ENCODE measurements at regions not wholly inside any gene's neighbourhood (a gene's known extent, or its start where the extent isn't known, plus 50 kb on each side); places are given as distances from the start of the nearest gene placed in this dataset.
"Not testable (repeated sequence)": the region's sequence is repeated elsewhere in the genome, so short reads cannot be mapped to it uniquely, and the experiment has no call there.

DNA sequence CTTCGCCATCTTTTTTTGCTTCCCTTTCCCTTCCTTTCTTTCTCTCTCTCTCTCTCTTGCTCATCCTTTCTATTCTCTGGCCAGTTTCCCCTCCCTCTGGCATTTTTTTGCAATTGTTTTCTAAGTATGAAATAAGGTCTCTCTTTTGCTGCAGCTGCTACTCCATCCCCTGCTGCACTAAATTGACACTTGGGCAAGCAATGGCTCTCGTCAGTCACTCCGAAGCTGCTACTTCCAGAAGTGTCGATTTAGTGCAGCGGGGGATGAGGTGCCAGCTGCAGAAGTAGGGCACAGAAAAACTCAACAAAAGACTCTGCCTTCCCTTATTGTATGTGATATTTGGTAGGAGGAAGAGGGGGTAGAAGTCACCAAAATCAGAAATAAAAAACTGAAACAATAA lies 642.3 kb downstream of the RWDD3 start:
- Histone ChIP-seq H3K79me2 (ENCODE audit: low read length) (no peaks in the 10 kb centered on the region), H3K9me3 (ENCODE audit: low read length) (peaks cover 8% of the 10 kb centered on the region; the same call in 1 of the 2 replicates), H3K27ac (ENCODE audit: low read length) (no peak overlapping the region), H3K9ac (ENCODE audit: low read length) (no peak overlapping the region), H3K4me2 (ENCODE audit: low read depth, low read length, poor library complexity, severe bottlenecking) (no peak overlapping the region), H3K4me1 (ENCODE audit: low read length) (no peaks in the 10 kb centered on the region), H3K9me2 (replicated peaks; ENCODE audit: insufficient read depth, low read length) (no peaks in the 10 kb centered on the region; the same call in 1 of the 2 replicates), H2AFZ (ENCODE audit: low read length) (no peak overlapping the region), H3K4me3 (ENCODE audit: low read length) (no peak overlapping the region), H3K36me3 (ENCODE audit: insufficient read depth, low read length) (no peaks in the 10 kb centered on the region), H4K20me1 (ENCODE audit: insufficient read depth, low read depth, low read length) (no peaks in the 10 kb centered on the region), H3K27me3 (ENCODE audit: low read length) (no peaks in the 10 kb centered on the region)
- DNase-seq = no peak

- Histone ChIP-seq H3K79me2 (ENCODE audit: low read length) (no peaks in the 10 kb centered on the region), H3K36me3 (ENCODE audit: insufficient read depth, low read length) (no peaks in the 10 kb centered on the region), H4K20me1 (ENCODE audit: insufficient read depth, low read depth, low read length) (no peaks in the 10 kb centered on the region), H3K4me2 (ENCODE audit: low read depth, low read length, poor library complexity, severe bottlenecking) (no peak overlapping the region), H3K4me3 (ENCODE audit: low read length) (no peak overlapping the region), H3K9ac (ENCODE audit: low read length) (no peak overlapping the region), H3K27ac (ENCODE audit: low read length) (no peak overlapping the region), H3K9me3 (ENCODE audit: low read length) (0 out of 2 replicates have a peak, but pooled peaks cover 4% of the 10 kb centered on the region), H2AFZ (ENCODE audit: low read length) (no peak overlapping the region), H3K27me3 (ENCODE audit: low read length) (no peaks in the 10 kb centered on the region), H3K9me2 (replicated peaks; ENCODE audit: insufficient read depth, low read length) (no peaks in the 10 kb centered on the region; the same call in 1 of the 2 replicates), H3K4me1 (ENCODE audit: low read length) (no peaks in the 10 kb centered on the region)
- DNase-seq = no peak
Measured at GRCh38 chr1:95879498-95880050, 645.6 kb downstream of the RWDD3 start.

- Histone ChIP-seq H3K9ac (ENCODE audit: low read length) (no peak overlapping the region), H3K9me3 (ENCODE audit: low read length) (peaks cover 7% of the 10 kb centered on the region; the same call in 1 of the 2 replicates), H2AFZ (ENCODE audit: low read length) (no peak overlapping the region), H3K4me3 (ENCODE audit: low read length) (no peak overlapping the region), H3K79me2 (ENCODE audit: low read length) (no peaks in the 10 kb centered on the region), H3K36me3 (ENCODE audit: insufficient read depth, low read length) (no peaks in the 10 kb centered on the region), H3K4me1 (ENCODE audit: low read length) (no peaks in the 10 kb centered on the region), H4K20me1 (ENCODE audit: insufficient read depth, low read depth, low read length) (no peaks in the 10 kb centered on the region), H3K4me2 (ENCODE audit: low read depth, low read length, poor library complexity, severe bottlenecking) (no peak overlapping the region), H3K27me3 (ENCODE audit: low read length) (no peaks in the 10 kb centered on the region), H3K27ac (ENCODE audit: low read length) (no peak overlapping the region), H3K9me2 (replicated peaks; ENCODE audit: insufficient read depth, low read length) (no peaks in the 10 kb centered on the region)
- no peak for DNase-seq
Measured at GRCh38 chr1:95888941-95889390, 655.0 kb downstream of the RWDD3 start.

- H4K20me1 ChIP-seq (ENCODE audit: insufficient read depth, low read depth, low read length) = no peaks in the 10 kb centered on the region
- H2AFZ ChIP-seq (ENCODE audit: low read length) = no peak overlapping the region
- H3K4me2 ChIP-seq (ENCODE audit: low read depth, low read length, poor library complexity, severe bottlenecking) = no peak overlapping the region
- no peaks in the 10 kb centered on the region for H3K27me3 ChIP-seq (ENCODE audit: low read length)
- H3K36me3 ChIP-seq (ENCODE audit: insufficient read depth, low read length) = no peaks in the 10 kb centered on the region
- peaks cover 7% of the 10 kb centered on the region; the same call in 1 of the 2 replicates for H3K9me3 ChIP-seq (ENCODE audit: low read length)
- H3K27ac ChIP-seq (ENCODE audit: low read length) = no peak overlapping the region
- DNase-seq = no peak
- no peak overlapping the region for H3K9ac ChIP-seq (ENCODE audit: low read length)
- no peak overlapping the region for H3K4me3 ChIP-seq (ENCODE audit: low read length)
- no peaks in the 10 kb centered on the region; the same call in 1 of the 2 replicates for H3K9me2 ChIP-seq (replicated peaks; ENCODE audit: insufficient read depth, low read length)
- H3K79me2 ChIP-seq (ENCODE audit: low read length) = no peaks in the 10 kb centered on the region
- H3K4me1 ChIP-seq (ENCODE audit: low read length) = no peaks in the 10 kb centered on the region
Measured at GRCh38 chr1:95889400-95889799, 655.4 kb downstream of the RWDD3 start.

- no peak overlapping the region for H3K27ac ChIP-seq (ENCODE audit: low read length)
- H3K4me2 ChIP-seq (ENCODE audit: low read depth, low read length, poor library complexity, severe bottlenecking) = no peak overlapping the region
- H3K9me3 ChIP-seq (ENCODE audit: low read length) = peaks cover 4% of the 10 kb centered on the region
- no peak overlapping the region for H3K9ac ChIP-seq (ENCODE audit: low read length)
- DNase-seq = no peak
- H3K9me2 ChIP-seq (replicated peaks; ENCODE audit: insufficient read depth, low read length) = no peaks in the 10 kb centered on the region; the same call in 1 of the 2 replicates
- H3K36me3 ChIP-seq (ENCODE audit: insufficient read depth, low read length) = no peaks in the 10 kb centered on the region
- no peaks in the 10 kb centered on the region for H3K4me1 ChIP-seq (ENCODE audit: low read length)
- no peak overlapping the region for H2AFZ ChIP-seq (ENCODE audit: low read length)
- H4K20me1 ChIP-seq (ENCODE audit: insufficient read depth, low read depth, low read length) = no peaks in the 10 kb centered on the region
- H3K27me3 ChIP-seq (ENCODE audit: low read length) = no peaks in the 10 kb centered on the region
- no peak overlapping the region for H3K4me3 ChIP-seq (ENCODE audit: low read length)
- no peaks in the 10 kb centered on the region for H3K79me2 ChIP-seq (ENCODE audit: low read length)
Measured at GRCh38 chr1:95893921-95894320, 659.9 kb downstream of the RWDD3 start.

DNA sequence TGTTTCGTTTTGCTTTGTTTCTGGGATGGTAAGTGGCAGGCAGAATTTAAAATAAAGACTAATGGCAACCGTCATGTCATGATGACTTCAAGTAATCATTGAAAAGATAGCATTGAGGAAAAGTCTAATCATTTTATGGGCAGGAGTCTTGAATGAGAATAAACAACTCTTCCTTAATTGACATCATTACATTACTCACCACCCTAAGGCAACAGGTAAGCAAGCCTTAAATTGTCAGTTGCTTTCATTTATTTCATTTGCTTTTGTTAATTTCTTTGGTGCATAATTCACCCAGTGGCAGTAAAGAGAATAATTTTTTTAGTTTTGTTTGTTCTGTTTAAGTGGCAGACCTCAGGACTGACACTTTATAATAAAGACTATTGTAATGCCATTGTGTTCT lies 669.0 kb downstream of the RWDD3 start:
- H3K4me2 ChIP-seq (ENCODE audit: low read depth, low read length, poor library complexity, severe bottlenecking) = no peak overlapping the region
- no peaks in the 10 kb centered on the region for H4K20me1 ChIP-seq (ENCODE audit: insufficient read depth, low read depth, low read length)
- H3K9me2 ChIP-seq (replicated peaks; ENCODE audit: insufficient read depth, low read length) = no peaks in the 10 kb centered on the region
- no peaks in the 10 kb centered on the region for H3K9me3 ChIP-seq (ENCODE audit: low read length)
- H3K27me3 ChIP-seq (ENCODE audit: low read length) = no peaks in the 10 kb centered on the region
- no peak for DNase-seq
- no peaks in the 10 kb centered on the region for H3K36me3 ChIP-seq (ENCODE audit: insufficient read depth, low read length)
- no peak overlapping the region for H3K9ac ChIP-seq (ENCODE audit: low read length)
- H3K79me2 ChIP-seq (ENCODE audit: low read length) = no peaks in the 10 kb centered on the region
- no peaks in the 10 kb centered on the region for H3K4me1 ChIP-seq (ENCODE audit: low read length)
- H3K4me3 ChIP-seq (ENCODE audit: low read length) = no peak overlapping the region
- H2AFZ ChIP-seq (ENCODE audit: low read length) = no peak overlapping the region
- H3K27ac ChIP-seq (ENCODE audit: low read length) = no peak overlapping the region

GRCh38 chr1:95905818-95906395 lies 671.9 kb downstream of the RWDD3 start:
- no peak overlapping the region for H3K9ac ChIP-seq (ENCODE audit: low read length)
- H3K9me2 ChIP-seq (replicated peaks; ENCODE audit: insufficient read depth, low read length) = no peaks in the 10 kb centered on the region
- no peak overlapping the region for H3K27ac ChIP-seq (ENCODE audit: low read length)
- no peaks in the 10 kb centered on the region for H3K79me2 ChIP-seq (ENCODE audit: low read length)
- no peaks in the 10 kb centered on the region for H4K20me1 ChIP-seq (ENCODE audit: insufficient read depth, low read depth, low read length)
- no peak for DNase-seq
- no peak overlapping the region for H3K4me3 ChIP-seq (ENCODE audit: low read length)
- no peak overlapping the region for H3K4me2 ChIP-seq (ENCODE audit: low read depth, low read length, poor library complexity, severe bottlenecking)
- no peaks in the 10 kb centered on the region for H3K4me1 ChIP-seq (ENCODE audit: low read length)
- no peaks in the 10 kb centered on the region for H3K9me3 ChIP-seq (ENCODE audit: low read length)
- H3K36me3 ChIP-seq (ENCODE audit: insufficient read depth, low read length) = no peaks in the 10 kb centered on the region
- no peaks in the 10 kb centered on the region for H3K27me3 ChIP-seq (ENCODE audit: low read length)
- no peak overlapping the region for H2AFZ ChIP-seq (ENCODE audit: low read length)

GRCh38 chr1:95911739-95912138 lies 677.7 kb downstream of the RWDD3 start:
- not testable (repeated sequence) for H3K79me2 ChIP-seq (ENCODE audit: low read length); H3K4me1 ChIP-seq (ENCODE audit: low read length); H3K9ac ChIP-seq (ENCODE audit: low read length); H4K20me1 ChIP-seq (ENCODE audit: insufficient read depth, low read depth, low read length); H2AFZ ChIP-seq (ENCODE audit: low read length); H3K4me3 ChIP-seq (ENCODE audit: low read length); DNase-seq; H3K9me3 ChIP-seq (ENCODE audit: low read length); H3K4me2 ChIP-seq (ENCODE audit: low read depth, low read length, poor library complexity, severe bottlenecking); H3K27ac ChIP-seq (ENCODE audit: low read length); H3K9me2 ChIP-seq (replicated peaks; ENCODE audit: insufficient read depth, low read length); H3K36me3 ChIP-seq (ENCODE audit: insufficient read depth, low read length); H3K27me3 ChIP-seq (ENCODE audit: low read length)
